ENCODE measurements at regions not wholly inside any gene's neighbourhood (a gene's known extent, or its start where the extent isn't known, plus 50 kb on each side); places are given as distances from the start of the nearest gene placed in this dataset.

DNA sequence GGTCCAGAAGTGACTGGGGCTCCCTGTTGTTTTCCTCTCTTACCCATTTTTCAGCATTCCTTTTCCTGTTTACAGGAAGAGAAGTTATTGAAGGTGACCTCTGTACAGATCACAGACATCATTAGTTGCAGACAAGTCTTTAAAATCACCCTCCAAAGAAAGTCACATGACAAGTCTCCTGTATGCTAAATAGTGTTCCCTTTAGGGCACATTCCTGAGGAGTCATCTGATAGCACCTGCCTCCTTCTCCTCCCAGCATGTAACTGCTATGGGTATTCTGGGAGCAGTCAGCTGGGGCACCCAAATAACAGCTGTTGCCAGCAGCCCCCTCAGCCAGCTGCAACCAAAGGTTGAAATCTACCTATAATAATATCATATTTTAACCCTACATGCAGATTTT, 200.6 kb downstream of the PTGER3 start:
- no peak for DNase-seq
- ATAC-seq: peak; percentile 12
- intact Hi-C loops (cut with micrococcal nuclease): no loop called here

DNA sequence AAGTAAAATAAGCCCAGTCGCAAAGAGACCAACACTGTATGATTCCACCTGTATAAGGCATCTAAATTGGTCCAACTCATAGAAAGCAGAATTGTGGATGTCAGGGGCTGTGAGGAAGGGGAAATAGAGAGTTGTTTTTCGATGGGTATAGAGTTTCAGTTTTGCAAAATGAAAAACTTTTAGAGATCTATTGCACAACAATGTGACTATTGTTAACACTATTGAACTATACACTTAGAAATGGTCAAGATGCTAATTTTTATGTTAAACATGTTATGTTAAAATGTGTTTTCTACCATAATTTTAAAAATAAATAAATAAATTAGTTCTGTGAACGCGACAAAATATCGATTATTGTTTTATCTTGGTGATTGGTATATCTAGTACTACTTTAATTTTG, 192.4 kb downstream of the PTGER3 start:
- intact Hi-C loops (cut with micrococcal nuclease): no loop called here
- ATAC-seq (no peak), DNase-seq (no peak)

DNA sequence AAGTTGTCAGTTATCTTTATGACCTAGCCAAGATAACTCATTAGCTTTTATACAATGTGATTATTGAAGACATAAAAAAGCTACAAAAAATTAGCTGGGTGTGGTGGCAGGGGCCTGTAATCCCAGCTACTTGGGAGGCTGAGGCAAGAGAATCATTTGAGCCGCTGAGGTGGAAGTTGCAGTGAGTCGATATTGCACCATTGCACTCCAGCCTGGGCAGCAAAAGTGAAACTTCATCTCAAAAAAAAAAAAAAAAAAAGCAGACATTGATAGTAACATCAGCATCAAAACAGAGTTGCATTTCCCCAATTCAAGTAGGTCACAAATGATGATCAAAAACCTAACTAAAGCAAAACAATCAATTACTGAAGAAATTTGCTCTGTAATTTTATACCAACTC, 191.4 kb downstream of the PTGER3 start:
- no peak for ATAC-seq
- intact Hi-C loops (cut with micrococcal nuclease): no loop called here
- no peak for DNase-seq

DNA sequence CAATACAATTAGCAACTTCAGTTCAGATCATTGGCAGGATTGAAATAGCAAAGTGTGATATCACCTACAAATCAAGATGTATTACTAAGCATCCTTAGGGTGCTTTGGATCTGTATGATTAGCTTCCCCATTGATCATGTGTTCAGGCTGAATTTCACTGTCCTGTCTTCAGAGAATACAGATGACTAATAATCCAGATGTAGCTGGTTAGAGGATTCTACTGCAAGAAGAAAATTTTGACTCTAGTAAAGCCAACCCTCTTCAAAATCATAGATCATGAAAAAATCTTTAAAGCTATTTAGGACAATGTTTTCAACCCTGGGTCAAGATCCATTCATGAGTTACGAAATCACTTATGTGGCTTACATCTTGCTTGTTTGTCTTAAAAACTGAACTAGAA, 184.4 kb downstream of the PTGER3 start:
- intact Hi-C loops (cut with micrococcal nuclease): no loop called here
- ATAC-seq (no peak), DNase-seq (no peak)

DNA sequence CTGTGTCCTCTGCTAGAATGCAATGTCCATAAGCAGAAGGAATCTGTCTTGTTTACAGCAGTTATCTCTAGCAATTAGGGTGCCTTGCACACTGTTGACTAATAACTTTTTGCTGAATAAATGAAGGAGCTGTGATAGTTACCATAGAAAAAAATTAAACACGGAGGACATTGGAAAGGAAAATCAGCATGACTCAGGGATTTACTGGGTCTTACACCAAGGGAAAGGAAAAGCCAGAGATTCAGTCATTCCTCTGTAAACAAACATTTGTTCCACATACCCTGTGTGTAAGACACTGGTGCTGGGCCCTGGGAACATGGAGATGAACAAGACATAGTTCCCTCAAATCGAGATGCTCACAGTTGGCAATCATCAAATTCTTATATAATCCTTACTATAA, 183.3 kb downstream of the PTGER3 start:
- no peak for ATAC-seq
- intact Hi-C loops (cut with micrococcal nuclease): no loop called here
- no peak for DNase-seq

DNA sequence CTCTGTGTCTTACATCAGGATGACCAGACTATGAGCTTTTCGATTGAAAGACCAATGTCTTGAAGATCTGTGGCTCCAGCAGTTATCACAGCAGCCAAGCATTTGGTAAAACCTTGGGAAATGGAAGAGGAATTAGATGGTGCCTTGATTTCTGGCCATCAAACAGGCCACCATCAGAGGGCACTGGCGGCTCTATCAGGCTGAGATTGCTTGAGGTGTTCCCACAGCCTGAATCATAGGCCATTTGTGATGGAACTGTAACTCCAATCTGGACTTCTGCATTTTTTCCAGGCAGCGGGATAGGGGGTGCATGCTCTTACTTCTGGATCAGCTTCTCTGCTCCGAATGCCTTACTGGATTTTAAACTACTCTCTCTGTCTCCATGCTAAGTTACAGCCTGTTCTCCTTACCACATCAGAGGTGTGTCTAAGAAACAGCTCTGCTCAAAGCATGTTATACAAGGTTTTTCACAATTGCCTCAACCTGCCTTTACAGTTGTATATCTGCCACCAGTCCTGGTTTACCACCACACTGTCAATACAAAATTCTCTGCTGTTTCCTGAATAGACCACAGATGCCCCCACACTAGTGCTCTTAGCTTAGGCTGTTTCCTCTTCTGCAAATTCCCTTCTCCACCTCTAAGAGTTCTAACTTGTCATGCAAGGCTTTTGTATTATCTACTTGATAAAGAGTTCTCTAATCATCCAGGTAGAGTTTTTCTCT, 180.9 kb downstream of the PTGER3 start:
- no peak for ATAC-seq
- intact Hi-C loops (cut with micrococcal nuclease): no loop called here

DNA sequence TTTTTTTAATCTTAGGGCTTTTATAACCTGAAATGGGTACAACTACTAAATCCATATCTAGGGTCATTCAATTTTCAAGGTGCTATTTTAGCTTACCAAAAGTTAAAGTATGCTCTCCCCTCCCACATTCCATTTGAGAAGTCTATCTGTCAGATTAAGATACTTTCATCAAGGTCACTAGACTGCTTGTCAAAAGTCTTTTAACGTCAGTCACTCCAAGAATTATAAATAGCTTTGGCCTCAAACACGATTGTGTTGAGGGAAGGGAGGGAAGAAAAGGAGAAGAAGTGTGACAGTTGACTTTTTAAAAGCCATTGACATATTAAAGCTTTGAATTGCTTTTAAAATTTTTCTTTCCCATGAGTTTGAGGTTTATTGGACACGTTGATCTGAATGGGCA, 175.8 kb downstream of the PTGER3 start:
- intact Hi-C loops (cut with micrococcal nuclease): no loop called here
- DNase-seq (no peak), ATAC-seq (peak; percentile 82)

More for the DNA sequence above, 180.9 kb downstream of the PTGER3 start:
- DNase-seq: no peak

DNA sequence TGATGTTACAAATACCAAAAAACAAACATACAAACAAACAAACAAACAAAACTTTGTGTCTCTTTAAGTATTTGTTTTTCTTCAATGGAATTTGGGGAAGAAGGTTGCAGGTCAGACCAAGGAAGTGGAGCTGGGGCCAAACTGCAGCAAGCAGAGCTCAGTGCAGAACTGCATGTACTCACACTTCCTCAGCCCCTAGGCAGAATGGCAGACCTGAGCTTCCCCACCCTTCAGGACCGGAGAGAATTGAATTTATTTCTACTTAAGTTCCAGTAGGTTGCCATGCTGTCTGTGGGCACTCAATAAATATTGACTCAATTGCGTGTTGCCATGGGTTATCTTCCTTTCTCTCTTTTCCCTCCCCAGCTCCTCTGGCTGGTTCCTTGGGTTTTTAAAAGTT, 173.6 kb downstream of the PTGER3 start:
- intact Hi-C loops (cut with micrococcal nuclease): no loop called here
- ATAC-seq: peak; percentile 72
- DNase-seq: no peak

DNA sequence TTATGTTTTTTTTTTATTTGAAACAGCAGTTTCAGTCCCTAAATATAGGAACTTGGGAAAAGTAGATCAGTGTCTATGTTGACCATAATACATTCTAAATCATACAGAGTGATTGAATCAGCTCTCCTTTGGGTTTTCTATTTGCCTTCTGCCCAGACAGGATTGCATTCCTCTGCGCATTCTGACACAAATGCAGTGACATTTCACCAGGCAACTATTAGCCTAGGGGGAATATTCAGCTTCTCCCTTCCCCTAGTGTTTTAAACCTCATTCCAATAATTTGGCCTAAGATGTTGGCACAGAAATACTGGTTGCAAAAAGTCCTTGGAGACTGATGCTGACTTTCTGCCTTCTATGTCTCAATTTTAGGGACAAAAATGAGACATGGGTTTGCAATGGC, 172.8 kb downstream of the PTGER3 start:
- intact Hi-C loops (cut with micrococcal nuclease): no loop called here
- no peak for ATAC-seq
- DNase-seq: no peak

DNA sequence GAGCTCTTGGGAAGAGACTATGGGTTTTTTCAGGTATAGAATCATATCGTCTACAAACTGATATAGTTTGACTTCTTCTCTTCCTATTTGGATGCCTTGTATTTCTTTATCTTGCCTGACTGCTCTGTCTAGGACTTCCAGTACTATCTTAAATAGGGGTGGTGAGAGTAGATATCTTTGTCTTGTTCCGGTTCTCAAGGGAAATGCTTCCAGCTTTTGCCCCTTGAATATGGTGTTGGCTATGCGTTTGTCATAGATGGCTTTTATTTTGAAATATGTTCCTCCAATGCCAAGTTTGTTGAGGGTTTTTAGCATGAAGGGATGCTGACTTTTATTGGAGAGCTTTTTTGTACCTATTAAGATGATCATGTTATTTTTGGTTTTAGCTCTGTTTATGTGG, 170.3 kb downstream of the PTGER3 start:
- DNase-seq (no peak), ATAC-seq (no peak)
- intact Hi-C loops (cut with micrococcal nuclease): no loop called here

DNA sequence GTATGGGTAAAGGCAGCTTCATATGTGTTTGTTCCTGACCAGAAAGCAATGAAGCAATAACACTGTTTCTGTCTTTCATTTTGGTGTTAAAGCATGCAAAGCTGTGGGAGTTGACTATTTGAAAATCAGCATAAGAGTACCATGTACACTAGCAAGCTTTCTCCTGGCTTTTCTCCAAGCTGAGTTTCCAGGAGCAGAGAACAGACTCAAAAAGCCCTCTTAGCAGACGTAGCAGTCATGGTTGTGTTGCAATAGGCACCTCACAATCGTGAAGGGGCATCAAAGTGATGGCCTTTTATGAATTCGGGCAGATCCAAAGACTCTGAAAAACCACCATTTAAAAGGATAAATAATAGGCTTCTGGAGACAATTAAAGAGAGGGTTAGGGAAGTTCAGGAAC, 159.7 kb downstream of the PTGER3 start:
- intact Hi-C loops (cut with micrococcal nuclease): no loop called here
- no peak for ATAC-seq
- DNase-seq: no peak

DNA sequence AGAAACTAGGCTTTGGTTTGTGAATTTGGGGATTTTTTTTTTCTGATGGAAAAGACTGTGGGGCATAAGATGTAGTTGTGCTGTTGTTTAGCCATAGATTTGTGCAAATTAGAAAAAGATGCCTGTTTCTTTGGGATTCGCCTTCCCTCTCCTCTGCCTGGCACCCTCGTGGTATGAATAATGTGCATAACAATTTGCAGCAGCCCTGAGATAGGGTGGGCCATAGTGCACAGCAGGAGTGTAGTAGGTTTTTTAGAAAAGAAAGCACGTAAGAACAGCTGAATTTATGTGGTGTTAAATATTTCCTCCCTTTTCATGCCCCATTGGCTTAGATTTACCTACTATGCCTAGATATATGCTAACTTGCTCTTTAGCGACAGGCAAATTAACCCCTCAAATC, 158.9 kb downstream of the PTGER3 start:
- no peak for ATAC-seq
- no peak for DNase-seq
- intact Hi-C loops (cut with micrococcal nuclease): no loop called here

DNA sequence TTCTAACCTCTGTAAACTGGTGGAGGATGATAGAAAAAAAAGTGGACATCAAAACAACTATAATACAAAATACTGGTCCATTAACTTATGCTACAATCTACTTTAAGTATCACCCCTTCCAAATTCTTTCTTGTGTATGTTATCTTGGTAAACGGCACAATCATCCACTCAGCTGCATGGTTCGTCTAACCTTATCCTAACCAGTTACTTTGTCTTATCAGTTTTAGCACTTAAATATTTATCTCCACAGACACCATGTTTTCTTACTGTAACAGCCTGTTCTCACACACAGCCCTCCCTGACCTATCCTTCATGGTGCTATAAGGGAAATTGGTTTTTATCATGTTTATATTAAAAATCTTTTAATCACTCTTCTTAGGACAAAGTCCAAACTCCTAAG, 157.2 kb downstream of the PTGER3 start:
- intact Hi-C loops (cut with micrococcal nuclease): no loop called here
- DNase-seq: no peak

DNA sequence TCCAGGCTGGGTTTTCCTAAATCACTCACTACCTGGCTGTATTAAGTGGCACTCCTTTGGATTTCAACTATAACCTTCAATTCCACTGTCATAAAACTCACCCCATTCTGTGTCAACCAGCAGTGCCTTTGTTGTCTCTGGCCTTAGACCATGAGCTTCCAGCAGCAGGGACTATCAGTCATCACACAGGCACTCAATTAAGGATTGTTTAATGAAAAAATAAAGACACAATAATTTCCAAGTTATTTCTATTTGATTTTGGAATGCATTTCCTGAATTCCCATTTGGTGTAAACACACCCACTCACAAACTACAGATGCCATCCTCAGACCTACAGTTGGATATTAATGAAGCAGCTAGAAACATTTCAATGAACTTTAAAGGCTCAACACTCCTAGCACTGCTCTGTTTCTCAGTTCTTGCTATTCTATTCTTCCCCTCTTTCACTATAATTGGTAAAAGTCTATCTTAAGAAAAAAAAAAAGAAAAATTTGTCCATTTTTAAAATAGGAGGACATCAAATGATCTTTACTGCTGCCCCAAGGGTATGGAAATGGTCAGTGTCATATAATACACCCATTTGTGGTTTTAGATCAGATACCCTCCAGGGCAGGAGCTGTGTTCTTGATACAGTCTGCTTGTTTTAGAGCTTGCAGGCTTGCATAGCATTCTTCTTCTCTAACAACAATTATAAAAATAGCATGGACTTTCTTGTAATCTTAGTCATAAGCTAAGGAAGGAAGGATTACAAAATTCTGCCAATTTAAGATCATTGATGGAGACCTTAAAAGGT, 156.4 kb downstream of the PTGER3 start:
- intact Hi-C loops (cut with micrococcal nuclease): no loop called here
- ATAC-seq (peak; percentile 59), DNase-seq (no peak)

More for the DNA sequence above, 157.2 kb downstream of the PTGER3 start:
- no peak for ATAC-seq

DNA sequence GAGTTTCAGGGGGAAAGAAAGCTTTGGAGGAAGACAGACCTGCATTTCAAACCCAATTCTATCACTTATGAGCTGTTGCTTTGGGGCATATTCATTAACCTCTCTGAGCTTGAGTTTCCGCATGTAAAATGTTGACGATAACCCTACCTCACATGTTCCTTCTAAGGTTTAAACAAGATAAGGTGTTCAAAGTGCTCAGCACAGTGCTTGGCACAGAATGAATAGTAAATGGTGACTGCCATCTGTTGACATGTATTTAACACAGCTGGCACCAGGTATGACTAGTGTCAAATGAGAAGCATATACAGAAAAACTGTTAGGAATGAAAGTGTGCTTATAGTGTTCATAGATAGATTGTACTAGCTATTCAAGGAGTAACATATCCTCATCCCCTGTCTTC, 155.5 kb downstream of the PTGER3 start:
- DNase-seq: no peak
- no peak for ATAC-seq
- intact Hi-C loops (cut with micrococcal nuclease): no loop called here

DNA sequence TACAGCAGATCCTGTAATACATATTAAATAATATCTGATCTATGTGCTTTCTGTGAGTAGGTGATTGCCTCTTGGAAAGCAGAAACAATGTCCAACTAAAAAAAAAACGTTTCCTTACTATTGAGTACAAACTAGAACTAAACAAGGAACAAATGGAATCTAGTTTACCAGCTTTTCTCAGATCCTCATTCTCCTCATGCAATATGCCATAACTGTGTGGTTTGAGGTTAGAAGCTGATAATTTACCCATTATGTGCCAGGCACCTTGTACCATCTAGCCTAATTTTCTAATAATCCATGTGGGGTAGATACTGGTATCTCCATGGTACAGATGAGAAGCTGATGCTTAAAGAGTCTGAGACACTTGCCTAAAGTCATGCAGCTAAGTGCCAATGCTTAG, 154.7 kb downstream of the PTGER3 start:
- DNase-seq (no peak), ATAC-seq (no peak)
- intact Hi-C loops (cut with micrococcal nuclease): no loop called here

DNA sequence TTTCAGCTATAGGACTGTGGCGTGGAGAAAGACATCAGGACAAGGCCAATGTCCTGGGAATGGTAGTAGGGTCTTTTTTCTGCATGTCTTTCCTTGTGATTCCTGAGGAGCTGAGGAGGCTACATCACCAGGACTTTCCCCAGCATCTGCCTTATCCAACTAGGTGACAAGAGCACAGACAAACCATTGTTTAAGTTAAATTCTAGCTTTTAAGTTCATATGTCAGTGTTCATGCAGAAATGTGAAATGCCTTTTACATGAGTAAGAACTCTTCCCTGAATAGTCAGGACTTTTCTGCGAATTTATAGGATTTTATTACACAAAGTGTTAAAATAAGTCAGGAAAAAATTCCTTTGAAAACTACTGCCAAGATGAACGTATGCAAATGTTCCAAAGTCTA, 154.2 kb downstream of the PTGER3 start:
- DNase-seq: no peak
- intact Hi-C loops (cut with micrococcal nuclease): no loop called here
- ATAC-seq: no peak

DNA sequence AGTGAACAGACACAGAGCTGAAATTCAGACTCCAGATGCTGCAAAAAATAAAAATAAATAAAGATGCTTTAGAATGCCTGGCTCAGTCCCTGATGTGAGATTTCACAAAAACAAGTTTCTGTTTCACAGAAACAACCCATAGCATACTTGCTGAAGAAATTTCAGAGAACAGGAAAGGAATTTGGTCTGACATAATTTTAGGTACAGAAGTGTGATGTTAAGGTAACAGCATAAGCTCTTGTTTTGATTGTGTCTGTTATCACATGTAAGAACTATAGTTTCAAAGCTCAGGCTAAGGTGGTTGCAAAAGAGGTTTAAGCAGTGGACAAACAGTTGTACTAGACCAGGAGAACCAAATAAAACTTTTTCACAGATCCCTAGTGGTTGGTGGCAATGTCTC, 152.1 kb downstream of the PTGER3 start:
- intact Hi-C loops (cut with micrococcal nuclease): no loop called here
- ATAC-seq: no peak

DNA sequence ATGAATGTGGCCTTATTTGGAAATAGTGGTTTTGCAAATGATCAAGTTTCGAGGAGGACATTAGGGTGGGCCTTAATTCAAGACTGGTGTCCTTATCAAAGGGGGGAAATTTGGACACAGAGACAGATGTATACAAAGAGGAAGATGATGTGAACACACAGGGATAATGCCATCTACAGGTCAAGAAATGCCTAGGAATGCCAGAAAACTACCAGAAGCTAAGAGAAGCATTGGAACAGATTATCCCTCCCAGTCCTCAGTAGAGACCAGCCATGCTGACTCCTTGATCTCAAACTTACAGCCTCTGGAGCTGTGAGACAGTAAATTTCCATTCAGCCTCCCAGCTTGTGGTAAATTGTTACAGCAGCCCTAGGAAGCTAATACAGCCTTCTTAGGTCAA, 151.4 kb downstream of the PTGER3 start:
- intact Hi-C loops (cut with micrococcal nuclease): no loop called here
- no peak for ATAC-seq
- DNase-seq: no peak

More for the DNA sequence above, 152.1 kb downstream of the PTGER3 start:
- no peak for DNase-seq

DNA sequence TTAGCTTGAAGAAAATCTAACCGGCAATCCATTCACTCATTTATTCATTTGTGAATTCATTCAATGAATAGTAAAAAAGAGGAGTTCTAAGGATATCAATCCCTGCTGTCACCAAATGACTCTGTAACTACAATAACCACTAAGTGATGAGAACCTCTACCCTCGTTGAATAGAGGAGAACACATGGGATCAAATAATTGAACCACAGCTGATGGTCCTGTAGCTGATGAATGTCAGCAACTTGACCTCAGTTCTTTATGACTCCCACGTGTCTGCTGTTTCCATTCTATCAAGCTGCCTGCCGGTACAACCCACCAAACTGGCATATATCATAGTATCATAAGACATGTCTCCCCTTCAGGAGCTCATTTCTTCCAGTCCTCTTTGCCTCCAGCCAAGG, 150.3 kb downstream of the PTGER3 start:
- intact Hi-C loops (cut with micrococcal nuclease): no loop called here
- ATAC-seq (no peak), DNase-seq (no peak)

DNA sequence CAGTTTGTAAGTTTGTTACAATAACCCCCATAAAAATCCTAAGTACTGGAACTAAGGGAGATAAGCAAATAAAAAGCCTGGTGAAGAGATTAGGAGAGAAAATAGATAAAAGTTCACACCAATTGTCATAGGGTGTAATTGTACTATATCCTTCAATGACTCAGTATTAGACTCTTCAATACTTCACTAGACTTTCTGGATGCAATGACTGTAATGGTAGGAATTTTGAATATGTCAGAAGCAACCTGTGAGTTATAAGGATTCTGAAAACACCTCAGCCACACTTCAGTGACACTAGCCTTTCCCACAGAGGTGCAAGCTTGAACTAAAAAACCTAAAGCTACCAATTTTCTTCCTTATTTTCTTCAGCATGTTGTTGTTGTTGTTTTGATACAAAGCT, 147.9 kb downstream of the PTGER3 start:
- intact Hi-C loops (cut with micrococcal nuclease): no loop called here
- ATAC-seq (no peak), DNase-seq (no peak)
